NT2/D1 (cell line): ENCODE measurements at regions not wholly inside any gene's neighbourhood (a gene's known extent, or its start where the extent isn't known, plus 50 kb on each side); places are given as distances from the start of the nearest gene placed in this dataset.

Source experiments
- SUZ12 ChIP-seq: IDR thresholded peaks from 2 replicates; pipeline ENCODE4 v1.6.1; 2011; ENCODE audit not compliant: insufficient read length, insufficient read depth; ENCODE audit errors: extremely low read depth
- YY1 ChIP-seq: IDR thresholded peaks from 2 replicates; pipeline ENCODE4 v1.6.1; 2011; ENCODE audit not compliant: insufficient read length, insufficient read depth
- ZNF274 ChIP-seq: IDR thresholded peaks from 2 replicates; pipeline ENCODE4 v1.6.1; 2011; ENCODE audit warnings: mild to moderate bottlenecking, low read depth, low read length

- TF ChIP-seq YY1, result no peak
- TF ChIP-seq ZNF274, result no peak
- TF ChIP-seq SUZ12, result no peak
Observed at GRCh38 chr9:88916894-88917293, 74.4 kb upstream of the S1PR3 start.
